Psoas muscle (tissue), 7 donors: ENCODE measurements at regions not wholly inside any gene's neighbourhood (a gene's known extent, or its start where the extent isn't known, plus 50 kb on each side); places are given as distances from the start of the nearest gene placed in this dataset.
A peak's percentile ranks its signal among the peaks of the same experiment; 100 is the strongest.

Experiments
- ATAC-seq, 4 donors: fragments of 200-7000 bp; cut with Tn5 transposase; one replicate each; pipeline ENCODE4 v1.9.1; 2020; ENCODE audit warnings: moderate library complexity in 3 of 4, mild to moderate bottlenecking in 2 of 4
- DNase-seq, 2 donors: peaks; one replicate each; pipeline ENCODE4 v3.0.0-alpha.2; 2020
- H3K27ac ChIP-seq: fragments of 200-600 bp; one replicate; pipeline ENCODE4 v1.8.0; 2022
- H3K27me3 ChIP-seq, 3 donors: fragments of 200-600 bp in 1 of 3; one replicate each; pipeline versions ENCODE4 v1.6.1 to v1.8.0; 2013 to 2022; ENCODE audit warnings: low read length in 2 of 3, mild to moderate bottlenecking in 2 of 3, moderate library complexity in 1 of 3; ENCODE audit not compliant: insufficient read depth in 3 of 3
- H3K36me3 ChIP-seq, 2 donors: fragments of 200-600 bp in 1 of 2; one replicate each; pipeline versions ENCODE4 v1.6.1 to v1.8.0; 2013 to 2022; ENCODE audit warnings: low read depth in 1 of 2, mild to moderate bottlenecking in 1 of 2, moderate library complexity in 1 of 2; ENCODE audit not compliant: insufficient read depth in 1 of 2
- H3K4me1 ChIP-seq: fragments of 200-600 bp; one replicate; pipeline ENCODE4 v1.8.0; 2022
- H3K4me3 ChIP-seq: fragments of 200-600 bp; one replicate; pipeline ENCODE4 v1.8.0; 2022; ENCODE audit warnings: mild to moderate bottlenecking
- H3K9me3 ChIP-seq: fragments of 200-600 bp; one replicate; pipeline ENCODE4 v1.8.0; 2022
- WGBS, 3 donors: extraction: QIAGEN DNeasy Blood & Tissue Kit; methylation state at CpG; one replicate each; pipeline versions ENCODE4 v1.1.6 to v1.1.7; 2013; 5-methylcytosine and 5-hydroxymethylcytosine counted together
- intact Hi-C, 2 donors: fragments of 100-400 bp; cut with DNase I; formaldehyde crosslinking; loops; one replicate each; pipeline versions ENCODE4 v1.11.0 to v1.14.2; 2022
- TF ChIP-seq, protein P1 (sequence below): fragments of 200-600 bp; IDR thresholded peaks from one replicate; pipeline ENCODE4 v1.8.0; 2022; ENCODE audit warnings: antibody characterized with exemption
- donor health status: healthy with polysubstance abuse.
- donor health status: DM: no; HTN: no; CAD: no; lungs with moderate emphysema.
- donor health status: Bipolar disorder and iron deficiency.
- donor health status: healthy.
- donor health status: DM: yes; HTN: yes; CAD: no.
- donor health status: DM: no; HTN: no; CAD: no.
- donor health status: DM: yes; HTN: yes; CAD: no.

- intact Hi-C loops = no loop called here
- WGBS, 3 donors = 51 to 60% (median 54%) methylated on average over 2 of the region's 2 CpGs
- no peak for ATAC-seq
- TF ChIP-seq, protein P1, sequence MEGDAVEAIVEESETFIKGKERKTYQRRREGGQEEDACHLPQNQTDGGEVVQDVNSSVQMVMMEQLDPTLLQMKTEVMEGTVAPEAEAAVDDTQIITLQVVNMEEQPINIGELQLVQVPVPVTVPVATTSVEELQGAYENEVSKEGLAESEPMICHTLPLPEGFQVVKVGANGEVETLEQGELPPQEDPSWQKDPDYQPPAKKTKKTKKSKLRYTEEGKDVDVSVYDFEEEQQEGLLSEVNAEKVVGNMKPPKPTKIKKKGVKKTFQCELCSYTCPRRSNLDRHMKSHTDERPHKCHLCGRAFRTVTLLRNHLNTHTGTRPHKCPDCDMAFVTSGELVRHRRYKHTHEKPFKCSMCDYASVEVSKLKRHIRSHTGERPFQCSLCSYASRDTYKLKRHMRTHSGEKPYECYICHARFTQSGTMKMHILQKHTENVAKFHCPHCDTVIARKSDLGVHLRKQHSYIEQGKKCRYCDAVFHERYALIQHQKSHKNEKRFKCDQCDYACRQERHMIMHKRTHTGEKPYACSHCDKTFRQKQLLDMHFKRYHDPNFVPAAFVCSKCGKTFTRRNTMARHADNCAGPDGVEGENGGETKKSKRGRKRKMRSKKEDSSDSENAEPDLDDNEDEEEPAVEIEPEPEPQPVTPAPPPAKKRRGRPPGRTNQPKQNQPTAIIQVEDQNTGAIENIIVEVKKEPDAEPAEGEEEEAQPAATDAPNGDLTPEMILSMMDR = no peak
- Histone ChIP-seq H3K27me3 (no peaks in the 10 kb centered on the region), H3K4me3 (no peak overlapping the region), H3K27ac (no peak overlapping the region), H3K9me3 (no peaks in the 10 kb centered on the region), H3K36me3 (no peaks in the 10 kb centered on the region), H3K4me1 (no peaks in the 10 kb centered on the region)
- DNase-seq = no peak
Measured at GRCh38 chr18:40061086-40061485, 1893.9 kb upstream of the PIK3C3 start.

GRCh38 chr18:40060562-40060961 lies 1894.5 kb upstream of the PIK3C3 start:
- 31 to 45% (median 34%) methylated on average over 1 of the region's 1 CpG for WGBS, 3 donors
- TF ChIP-seq, protein P1 = no peak
- H3K27me3 ChIP-seq = no peaks in the 10 kb centered on the region

DNA sequence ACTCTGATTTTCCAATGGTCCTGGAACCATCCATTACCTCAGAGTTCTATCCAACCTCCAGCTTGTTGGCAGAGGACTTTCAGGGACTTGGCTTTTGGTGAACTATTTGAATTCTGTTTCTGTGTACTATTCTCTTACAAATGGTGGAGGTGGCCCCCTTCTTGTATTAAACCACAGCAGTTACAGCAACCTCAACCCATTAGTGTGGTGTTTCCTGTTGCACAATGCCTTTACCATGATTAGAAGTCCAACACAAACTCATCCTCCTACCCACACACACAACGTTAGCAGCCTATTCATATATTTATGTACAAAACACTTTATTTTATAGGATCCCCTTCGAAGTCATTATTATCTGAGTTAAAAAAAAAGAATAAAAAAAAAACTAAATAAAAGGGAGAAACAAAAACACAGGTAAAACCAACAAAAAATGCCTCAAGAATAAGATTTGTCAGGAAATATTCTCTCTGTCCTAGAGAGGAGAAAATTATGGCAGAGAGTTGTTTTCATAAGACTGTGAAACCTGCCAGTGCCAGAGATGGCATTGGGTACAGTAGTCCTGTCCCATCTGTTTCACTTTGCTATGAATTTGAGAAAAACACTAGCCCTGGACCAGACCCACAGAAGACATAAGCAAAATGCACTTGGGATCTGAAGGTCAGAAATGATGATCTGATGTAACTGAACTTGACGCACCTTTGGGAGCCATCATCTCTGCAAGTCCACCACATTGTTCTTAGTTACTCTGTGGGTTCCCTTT lies 1896.0 kb upstream of the PIK3C3 start:
- no peak for DNase-seq
- no peak overlapping the region for H3K27ac ChIP-seq
- H3K27me3 ChIP-seq = no peaks in the 10 kb centered on the region
- intact Hi-C loops = no loop called here
- H3K4me1 ChIP-seq = no peaks in the 10 kb centered on the region
- no peak for ATAC-seq
- WGBS, 3 donors = 68 to 85% (median 84%) methylated on average over 3 of the region's 3 CpGs
- no peaks in the 10 kb centered on the region for H3K9me3 ChIP-seq
- no peaks in the 10 kb centered on the region for H3K36me3 ChIP-seq
- TF ChIP-seq, protein P1 = no peak
- H3K4me3 ChIP-seq = no peak overlapping the region

More at GRCh38 chr18:40060562-40060961, 1894.5 kb upstream of the PIK3C3 start:
- intact Hi-C loops = no loop called here
- H3K27ac ChIP-seq = no peak overlapping the region
- no peaks in the 10 kb centered on the region for H3K9me3 ChIP-seq
- no peak for DNase-seq
- no peak for ATAC-seq
- no peak overlapping the region for H3K4me3 ChIP-seq
- H3K4me1 ChIP-seq = no peaks in the 10 kb centered on the region
- no peaks in the 10 kb centered on the region for H3K36me3 ChIP-seq

DNA sequence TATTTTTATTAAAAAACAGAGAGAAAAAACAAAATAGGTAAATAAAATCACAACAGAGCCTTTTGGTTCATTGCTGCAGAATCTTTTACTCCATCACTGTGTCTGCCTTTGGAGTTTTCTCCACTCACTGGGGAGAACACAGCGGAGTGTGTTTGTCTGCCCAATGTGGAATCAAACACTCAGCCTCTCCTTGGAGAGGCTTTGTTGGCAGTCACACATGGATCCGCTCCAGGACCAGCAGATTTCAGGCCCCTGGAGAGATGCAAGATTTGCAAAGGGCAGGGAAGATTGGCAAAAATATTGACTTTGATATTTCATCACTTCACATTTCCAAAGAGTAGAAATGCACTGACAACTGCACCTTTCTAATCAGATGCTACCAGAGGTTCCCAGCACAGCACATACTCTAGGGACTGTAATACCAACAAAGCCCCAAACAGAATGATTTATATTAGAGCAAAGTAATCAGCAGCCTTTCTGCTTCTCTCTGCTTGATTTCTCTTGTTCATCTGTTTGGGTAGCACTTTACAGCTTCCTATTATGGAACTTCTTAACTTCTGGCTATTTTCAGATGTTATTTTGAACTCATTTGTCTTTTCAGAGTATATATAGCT lies 1898.8 kb upstream of the PIK3C3 start:
- Histone ChIP-seq H3K4me1 (no peaks in the 10 kb centered on the region), H3K9me3 (no peaks in the 10 kb centered on the region), H3K27ac (no peak overlapping the region), H3K4me3 (no peak overlapping the region), H3K27me3 (no peaks in the 10 kb centered on the region), H3K36me3 (no peaks in the 10 kb centered on the region)
- DNase-seq (peak in 1 of 2 donors; percentile 53), ATAC-seq (no peak)
- 41 to 58% (median 54%) methylated on average over 2 of the region's 2 CpGs for WGBS, 3 donors
- TF ChIP-seq, protein P1 = no peak
- intact Hi-C loops = no loop called here
